HepG2 (cell line): ENCODE measurements at regions not wholly inside any gene's neighbourhood (a gene's known extent, or its start where the extent isn't known, plus 50 kb on each side); places are given as distances from the start of the nearest gene placed in this dataset.

Experiments
- CTCF ChIP-seq: sonication (generic); formaldehyde crosslinking; IDR thresholded peaks from 2 replicates; pipeline ENCODE4 v1.5.0; 2020; ENCODE audit warnings: mild to moderate bottlenecking, missing genetic modification reagents, moderate library complexity
- ELF4 ChIP-seq: sonication (generic); formaldehyde crosslinking; IDR thresholded peaks from 2 replicates; pipeline ENCODE4 v1.5.0; 2020; ENCODE audit warnings: missing genetic modification reagents, mild to moderate bottlenecking, moderate library complexity, borderline replicate concordance
- TAF1 ChIP-seq: sonication (generic); formaldehyde crosslinking; IDR thresholded peaks from 2 replicates; pipeline ENCODE4 v1.4.0; 2020; ENCODE audit warnings: missing genetic modification reagents

DNA sequence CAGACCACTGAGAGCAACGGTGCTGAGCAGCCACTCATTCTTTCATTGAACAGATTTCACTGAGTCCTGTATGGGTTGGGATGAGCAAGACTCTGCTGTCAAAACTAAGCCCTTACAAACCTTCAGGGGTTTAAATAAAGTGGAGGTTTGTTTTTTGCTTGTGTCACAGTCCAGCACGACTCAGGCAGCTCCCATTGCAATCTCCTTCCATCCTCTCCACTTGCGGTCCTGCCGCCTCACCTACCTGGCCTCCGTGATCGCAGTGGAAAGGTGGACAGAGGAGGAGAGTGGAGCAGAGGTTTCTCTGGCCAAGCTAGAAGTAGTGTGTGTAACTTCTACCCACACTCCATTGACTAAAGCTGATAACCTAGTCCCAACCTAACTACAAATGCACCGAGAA is 332.2 kb downstream of the ZNF516 start:
- no peak for TF ChIP-seq TAF1 (CRISPR knock-in tag)
- TF ChIP-seq CTCF (CRISPR knock-in tag), result no peak
- TF ChIP-seq ELF4, result no peak
